Fibroblast of lung (primary cell): ENCODE measurements at regions not wholly inside any gene's neighbourhood (a gene's known extent, or its start where the extent isn't known, plus 50 kb on each side); places are given as distances from the start of the nearest gene placed in this dataset.

ENCODE experiments used
- DNase-seq, 2 donors: peaks; one replicate each; pipeline versions ENCODE4 v3.0.0 to v3.0.0-alpha.2; 2010; ENCODE audit warnings: low read depth in 2 of 2
- H2AFZ ChIP-seq: 2 replicates; pipeline ENCODE4 v1.5.1; 2012; ENCODE audit warnings: low read length, control low read depth, inconsistent platforms
- H3K27ac ChIP-seq: 2 replicates; pipeline ENCODE4 v1.5.1; 2011; ENCODE audit warnings: low read length, control low read depth; ENCODE audit not compliant: insufficient read depth
- H3K27me3 ChIP-seq: 2 replicates; pipeline ENCODE4 v1.5.1; 2011; ENCODE audit warnings: mild to moderate bottlenecking, low read length; ENCODE audit not compliant: control insufficient read depth, insufficient read depth
- H3K36me3 ChIP-seq: 2 replicates; pipeline ENCODE4 v1.5.1; 2011; ENCODE audit warnings: low read length; ENCODE audit not compliant: control insufficient read depth, insufficient read depth
- H3K4me1 ChIP-seq: 2 replicates; pipeline ENCODE4 v1.5.1; 2011; ENCODE audit warnings: low read length; ENCODE audit not compliant: control insufficient read depth, insufficient read depth; ENCODE audit errors: extremely low read depth
- H3K4me2 ChIP-seq: 2 replicates; pipeline ENCODE4 v1.5.1; 2011; ENCODE audit warnings: low read length, control low read depth; ENCODE audit not compliant: insufficient read depth; ENCODE audit errors: extremely low read depth
- H3K4me3 ChIP-seq, 4 experiments: fragments of 200-600 bp in 1 of 4; sonication (generic) in 1 of 4; replicated peaks in 1 of 4; 2 replicates each; pipeline ENCODE4 v1.5.1; 2011 to 2016; ENCODE audit warnings: low read length in 4 of 4, low read depth in 3 of 4, mild to moderate bottlenecking in 3 of 4, control low read depth in 2 of 4, inconsistent platforms in 1 of 4, mixed read lengths in 1 of 4; ENCODE audit not compliant: insufficient read depth in 1 of 4; ENCODE audit errors: control extremely low read depth in 1 of 4
- H3K79me2 ChIP-seq: 2 replicates; pipeline ENCODE4 v1.5.1; 2012; ENCODE audit warnings: mild to moderate bottlenecking, low read length, inconsistent platforms; ENCODE audit not compliant: control insufficient read depth, insufficient read depth
- H3K9ac ChIP-seq: 2 replicates; pipeline ENCODE4 v1.5.1; 2011; ENCODE audit warnings: mild to moderate bottlenecking, low read length, control low read depth; ENCODE audit not compliant: insufficient read depth
- H3K9me3 ChIP-seq: 2 replicates; pipeline ENCODE4 v1.5.1; 2012; ENCODE audit warnings: low read depth, low read length; ENCODE audit not compliant: control insufficient read depth, insufficient read depth
- H4K20me1 ChIP-seq: 2 replicates; pipeline ENCODE4 v1.5.1; 2011; ENCODE audit warnings: low read length; ENCODE audit not compliant: control insufficient read depth, insufficient read depth; ENCODE audit errors: extremely low read depth
- CTCF ChIP-seq, 2 donors: IDR thresholded peaks in 1 of 2; conservative IDR thresholded peaks in 1 of 2; 1 replicate in 1 of 2; 2 replicates in 1 of 2; pipeline ENCODE4 v1.5.1; 2011 to 2012; ENCODE audit warnings: low read length in 2 of 2, control low read depth in 1 of 2, inconsistent platforms in 1 of 2, low read depth in 1 of 2, mild to moderate bottlenecking in 1 of 2
- EZH2 ChIP-seq: IDR thresholded peaks from 2 replicates; pipeline ENCODE4 v1.5.1; 2012; ENCODE audit warnings: low read length, control low read depth, mild to moderate bottlenecking; ENCODE audit errors: missing control alignments

- H3K79me2 ChIP-seq, result no peaks in the 10 kb centered on the region
- H3K4me3 ChIP-seq, result no peak overlapping the region
- H2AFZ ChIP-seq, result no peak overlapping the region
- H3K27me3 ChIP-seq, result no peaks in the 10 kb centered on the region
- H3K36me3 ChIP-seq, result no peaks in the 10 kb centered on the region
- H3K4me1 ChIP-seq, result no peaks in the 10 kb centered on the region
- no peak overlapping the region for H3K4me2 ChIP-seq
- H3K9ac ChIP-seq, result no peak overlapping the region
- TF ChIP-seq EZH2 (no peak), CTCF (conservative IDR thresholded peaks at IDR 0.05 in 1 of 2, IDR thresholded peaks at IDR 0.05 in 1 of 2; ENCODE audit: low read depth in 1 of 2, low read length in 2 of 2) (no peak)
- no peak for DNase-seq
- no peaks in the 10 kb centered on the region for H3K9me3 ChIP-seq
- no peaks in the 10 kb centered on the region for H4K20me1 ChIP-seq
- no peak overlapping the region for H3K27ac ChIP-seq
Observed at GRCh38 chr4:180434131-180434895, 1808.9 kb upstream of the TENM3 start.

- TF ChIP-seq EZH2 (no peak), CTCF (conservative IDR thresholded peaks at IDR 0.05 in 1 of 2, IDR thresholded peaks at IDR 0.05 in 1 of 2; ENCODE audit: low read depth in 1 of 2, low read length in 2 of 2) (no peak)
- no peak overlapping the region for H3K9ac ChIP-seq
- no peak overlapping the region for H3K4me3 ChIP-seq
- no peaks in the 10 kb centered on the region for H3K36me3 ChIP-seq
- H3K4me2 ChIP-seq, result no peak overlapping the region
- no peaks in the 10 kb centered on the region for H3K27me3 ChIP-seq
- no peaks in the 10 kb centered on the region for H4K20me1 ChIP-seq
- no peaks in the 10 kb centered on the region for H3K79me2 ChIP-seq
- H3K9me3 ChIP-seq, result no peaks in the 10 kb centered on the region
- no peak overlapping the region for H3K27ac ChIP-seq
- no peak overlapping the region for H2AFZ ChIP-seq
- DNase-seq, result no peak
- no peaks in the 10 kb centered on the region for H3K4me1 ChIP-seq
Observed at GRCh38 chr4:180436361-180436760, 1806.8 kb upstream of the TENM3 start.

- Histone ChIP-seq H3K9me3 (no peaks in the 10 kb centered on the region), H3K4me2 (no peak overlapping the region), H3K27me3 (no peaks in the 10 kb centered on the region), H3K4me3 (no peak overlapping the region), H3K4me1 (no peaks in the 10 kb centered on the region), H3K79me2 (no peaks in the 10 kb centered on the region), H3K27ac (no peak overlapping the region), H4K20me1 (no peaks in the 10 kb centered on the region), H2AFZ (no peak overlapping the region), H3K9ac (no peak overlapping the region), H3K36me3 (no peaks in the 10 kb centered on the region)
- DNase-seq, result peak in 1 of 2 donors; percentile 20
- TF ChIP-seq EZH2 (no peak), CTCF (conservative IDR thresholded peaks at IDR 0.05 in 1 of 2, IDR thresholded peaks at IDR 0.05 in 1 of 2; ENCODE audit: low read depth in 1 of 2, low read length in 2 of 2) (no peak)
Observed at GRCh38 chr4:180437601-180438000, 1805.6 kb upstream of the TENM3 start.
